NAMALWA (cell line): ENCODE measurements at regions not wholly inside any gene's neighbourhood (a gene's known extent, or its start where the extent isn't known, plus 50 kb on each side); places are given as distances from the start of the nearest gene placed in this dataset.
A peak's percentile ranks its signal among the peaks of the same experiment; 100 is the strongest.

Source experiments
- DNase-seq: peaks from one replicate; pipeline ENCODE4 v3.0.0-alpha.2; 2015; ENCODE audit warnings: low spot score

GRCh38 chr4:95987851-95988250 lies 148.0 kb downstream of the PDHA2 start:
- no peak for DNase-seq

GRCh38 chr4:95998311-95998710 lies 158.4 kb downstream of the PDHA2 start:
- no peak for DNase-seq

GRCh38 chr4:96003951-96004740 lies 164.3 kb downstream of the PDHA2 start:
- no peak for DNase-seq

- DNase-seq = no peak
These were observed 169.7 kb downstream of the PDHA2 start for GRCh38 chr4:96009427-96010119.

GRCh38 chr4:96012687-96013086 lies 172.8 kb downstream of the PDHA2 start:
- DNase-seq = no peak

GRCh38 chr4:96016634-96017299 lies 176.9 kb downstream of the PDHA2 start:
- DNase-seq = no peak

- DNase-seq = no peak
These were observed 185.1 kb downstream of the PDHA2 start for GRCh38 chr4:96025011-96025410.

- peak; percentile 40 for DNase-seq
These were observed 195.8 kb downstream of the PDHA2 start for GRCh38 chr4:96035727-96036126.

GRCh38 chr4:96036781-96037180 lies 196.9 kb downstream of the PDHA2 start:
- no peak for DNase-seq

GRCh38 chr4:96037705-96038104 lies 197.8 kb downstream of the PDHA2 start:
- DNase-seq = no peak

- DNase-seq = no peak
These were observed 199.3 kb downstream of the PDHA2 start for GRCh38 chr4:96039217-96039616.

GRCh38 chr4:96039803-96040436 lies 200.0 kb downstream of the PDHA2 start:
- DNase-seq = no peak

- no peak for DNase-seq
These were observed 205.1 kb downstream of the PDHA2 start for GRCh38 chr4:96044971-96045370.

GRCh38 chr4:96052827-96053226 lies 212.9 kb downstream of the PDHA2 start:
- no peak for DNase-seq

GRCh38 chr4:96056346-96056934 lies 216.5 kb downstream of the PDHA2 start:
- no peak for DNase-seq

GRCh38 chr4:96063639-96064038 lies 223.7 kb downstream of the PDHA2 start:
- DNase-seq = no peak

- DNase-seq = no peak
These were observed 233.6 kb downstream of the PDHA2 start for GRCh38 chr4:96073461-96073860.

- DNase-seq = no peak
These were observed 252.3 kb downstream of the PDHA2 start for GRCh38 chr4:96092151-96092705.

- DNase-seq = no peak
These were observed 253.2 kb downstream of the PDHA2 start for GRCh38 chr4:96093057-96093456.

GRCh38 chr4:96093563-96093962 lies 253.7 kb downstream of the PDHA2 start:
- no peak for DNase-seq

- DNase-seq = no peak
These were observed 254.3 kb downstream of the PDHA2 start for GRCh38 chr4:96094183-96094582.
